HG03045 (cell line): ENCODE measurements at regions not wholly inside any gene's neighbourhood (a gene's known extent, or its start where the extent isn't known, plus 50 kb on each side); places are given as distances from the start of the nearest gene placed in this dataset.

Experiments
- ATAC-seq: cut with Tn5 transposase; IDR thresholded peaks from one replicate; pipeline ENCODE4 v1.9.1; 2021; ENCODE audit warnings: mild to moderate bottlenecking, moderate library complexity; ENCODE audit not compliant: unreplicated experiment

GRCh38 chr17:33511670-33512069 lies 218.6 kb upstream of the ASIC2 start:
- ATAC-seq: no peak

- no peak for ATAC-seq
Measured at GRCh38 chr17:33512113-33512512, 219.0 kb upstream of the ASIC2 start.

GRCh38 chr17:33513769-33514168 lies 220.7 kb upstream of the ASIC2 start:
- no peak for ATAC-seq

GRCh38 chr17:33514369-33514768 lies 221.3 kb upstream of the ASIC2 start:
- ATAC-seq: no peak

- ATAC-seq: no peak
Measured at GRCh38 chr17:33515974-33516373, 222.9 kb upstream of the ASIC2 start.

GRCh38 chr17:33516645-33517044 lies 223.6 kb upstream of the ASIC2 start:
- no peak for ATAC-seq

- no peak for ATAC-seq
Measured at GRCh38 chr17:33517746-33518145, 224.7 kb upstream of the ASIC2 start.

- ATAC-seq: no peak
Measured at GRCh38 chr17:33519692-33520091, 226.6 kb upstream of the ASIC2 start.

- ATAC-seq: no peak
Measured at GRCh38 chr17:33520426-33521330, 227.6 kb upstream of the ASIC2 start.

- ATAC-seq: no peak
Measured at GRCh38 chr17:33521784-33522183, 228.7 kb upstream of the ASIC2 start.

GRCh38 chr17:33522623-33523022 lies 229.5 kb upstream of the ASIC2 start:
- no peak for ATAC-seq

GRCh38 chr17:33523577-33523981 lies 230.5 kb upstream of the ASIC2 start:
- ATAC-seq: no peak

GRCh38 chr17:33525186-33525585 lies 232.1 kb upstream of the ASIC2 start:
- ATAC-seq: no peak

- no peak for ATAC-seq
Measured at GRCh38 chr17:33526717-33527116, 233.6 kb upstream of the ASIC2 start.

GRCh38 chr17:33527290-33527689 lies 234.2 kb upstream of the ASIC2 start:
- no peak for ATAC-seq

- no peak for ATAC-seq
Measured at GRCh38 chr17:33528846-33529245, 235.8 kb upstream of the ASIC2 start.

- no peak for ATAC-seq
Measured at GRCh38 chr17:33529816-33530215, 236.7 kb upstream of the ASIC2 start.

GRCh38 chr17:33531311-33531710 lies 238.2 kb upstream of the ASIC2 start:
- ATAC-seq: no peak

GRCh38 chr17:33534087-33534486 lies 241.0 kb upstream of the ASIC2 start:
- no peak for ATAC-seq

GRCh38 chr17:33545124-33545523 lies 252.0 kb upstream of the ASIC2 start:
- no peak for ATAC-seq

- ATAC-seq: no peak
Measured at GRCh38 chr17:33550261-33550660, 257.2 kb upstream of the ASIC2 start.

GRCh38 chr17:33551075-33551474 lies 258.0 kb upstream of the ASIC2 start:
- ATAC-seq: no peak

GRCh38 chr17:33551911-33552310 lies 258.8 kb upstream of the ASIC2 start:
- no peak for ATAC-seq
